ENCODE measurements at regions not wholly inside any gene's neighbourhood (a gene's known extent, or its start where the extent isn't known, plus 50 kb on each side); places are given as distances from the start of the nearest gene placed in this dataset.
A peak's percentile ranks its signal among the peaks of the same experiment; 100 is the strongest.

DNA sequence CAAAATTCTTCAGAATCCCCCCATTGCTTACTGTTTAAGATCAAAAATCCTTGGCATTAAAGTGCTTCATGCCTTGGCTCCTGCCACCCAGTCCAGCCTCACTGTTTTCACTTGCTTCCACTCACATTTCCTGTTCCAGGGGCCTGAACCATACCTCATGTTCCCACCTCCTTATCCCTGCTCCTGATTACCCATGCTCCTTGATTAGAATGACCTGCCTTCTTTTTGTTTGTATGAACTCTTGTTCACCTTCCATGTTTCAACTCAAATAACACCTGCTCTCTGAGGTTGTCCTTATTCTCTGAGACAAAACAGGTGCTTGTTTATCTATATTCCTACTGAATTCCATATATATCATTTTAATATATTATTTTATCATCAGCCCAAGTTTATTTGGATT, 77.1 kb upstream of the VSTM2A start:
- POLR2A ChIA-PET = no interaction called here
- Histone ChIP-seq H3K4me3 (no peak overlapping the region), H3K27ac (no peak overlapping the region), H3K4me1 (no peaks in the 10 kb centered on the region), H3K9me3 (no peaks in the 10 kb centered on the region), H3K4me2 (no peak overlapping the region)
- CTCF ChIA-PET = no interaction called here
- TF ChIP-seq, protein P1, sequence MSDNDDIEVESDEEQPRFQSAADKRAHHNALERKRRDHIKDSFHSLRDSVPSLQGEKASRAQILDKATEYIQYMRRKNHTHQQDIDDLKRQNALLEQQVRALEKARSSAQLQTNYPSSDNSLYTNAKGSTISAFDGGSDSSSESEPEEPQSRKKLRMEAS (IDR thresholded peaks at IDR 0.05) = no peak
- TF ChIP-seq TP53 (CRISPR knock-in tag; IDR thresholded peaks at IDR 0.05) (no peak), KDM1A (IDR thresholded peaks at IDR 0.05; ENCODE audit: low read depth) (no peak), PHF8 (IDR thresholded peaks at IDR 0.05; ENCODE audit: borderline replicate concordance, low read depth) (no peak), RCOR1 (IDR thresholded peaks at IDR 0.05; ENCODE audit: low read depth, low read length) (no peak), RNF2 (IDR thresholded peaks at IDR 0.05; ENCODE audit: borderline replicate concordance, low read depth) (no peak), POLR2A (IDR thresholded peaks at IDR 0.05; ENCODE audit: low read length) (no peak), ZC3H11A (IDR thresholded peaks at IDR 0.05) (no peak), HEYL (CRISPR knock-in tag; IDR thresholded peaks at IDR 0.05) (no peak)
- DNase-seq (ENCODE audit: low read depth in 1 of 2, low spot score in 1 of 2) (no peak), FAIRE-seq (no peak), ATAC-seq (no peak)

DNA sequence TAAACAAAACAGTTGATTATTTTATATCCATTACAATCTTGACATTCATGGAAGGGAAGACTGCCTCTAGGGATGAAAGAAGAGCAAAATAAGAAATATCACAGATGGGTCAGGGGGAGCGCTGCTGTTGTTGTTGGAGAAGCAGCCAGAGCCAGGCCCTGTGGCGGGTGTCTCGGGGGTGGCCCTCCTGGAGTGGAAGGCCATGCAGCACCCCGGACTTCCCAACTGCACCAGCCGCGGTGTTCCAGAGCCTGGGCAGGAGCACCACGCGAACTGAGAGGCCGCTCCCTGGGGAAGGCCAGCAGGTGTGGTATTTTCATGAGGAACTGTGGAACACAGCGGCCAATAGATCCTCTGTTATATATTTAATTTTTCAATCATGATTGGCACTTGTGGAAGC, 72.4 kb upstream of the VSTM2A start:
- Histone ChIP-seq H3K4me1 (no peaks in the 10 kb centered on the region), H3K9me3 (no peaks in the 10 kb centered on the region), H3K4me3 (no peak overlapping the region), H3K4me2 (no peak overlapping the region), H3K27ac (no peak overlapping the region)
- no peak for DNase-seq (ENCODE audit: low read depth in 1 of 2, low spot score in 1 of 2)
- FAIRE-seq = no peak
- 20% methylated on average over 9 of the region's 10 CpGs for WGBS (ENCODE audit: missing lambda C conversion rate)
- CTCF ChIA-PET = no interaction called here
- ATAC-seq = no peak
- TF ChIP-seq, protein P2, sequence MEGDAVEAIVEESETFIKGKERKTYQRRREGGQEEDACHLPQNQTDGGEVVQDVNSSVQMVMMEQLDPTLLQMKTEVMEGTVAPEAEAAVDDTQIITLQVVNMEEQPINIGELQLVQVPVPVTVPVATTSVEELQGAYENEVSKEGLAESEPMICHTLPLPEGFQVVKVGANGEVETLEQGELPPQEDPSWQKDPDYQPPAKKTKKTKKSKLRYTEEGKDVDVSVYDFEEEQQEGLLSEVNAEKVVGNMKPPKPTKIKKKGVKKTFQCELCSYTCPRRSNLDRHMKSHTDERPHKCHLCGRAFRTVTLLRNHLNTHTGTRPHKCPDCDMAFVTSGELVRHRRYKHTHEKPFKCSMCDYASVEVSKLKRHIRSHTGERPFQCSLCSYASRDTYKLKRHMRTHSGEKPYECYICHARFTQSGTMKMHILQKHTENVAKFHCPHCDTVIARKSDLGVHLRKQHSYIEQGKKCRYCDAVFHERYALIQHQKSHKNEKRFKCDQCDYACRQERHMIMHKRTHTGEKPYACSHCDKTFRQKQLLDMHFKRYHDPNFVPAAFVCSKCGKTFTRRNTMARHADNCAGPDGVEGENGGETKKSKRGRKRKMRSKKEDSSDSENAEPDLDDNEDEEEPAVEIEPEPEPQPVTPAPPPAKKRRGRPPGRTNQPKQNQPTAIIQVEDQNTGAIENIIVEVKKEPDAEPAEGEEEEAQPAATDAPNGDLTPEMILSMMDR (IDR thresholded peaks at IDR 0.05) = no peak
- TF ChIP-seq ZC3H11A (IDR thresholded peaks at IDR 0.05) = no peak
- no peak for TF ChIP-seq CBX2 (IDR thresholded peaks at IDR 0.05; ENCODE audit: borderline replicate concordance, low read depth)
- TF ChIP-seq EHMT2 (IDR thresholded peaks at IDR 0.05; ENCODE audit: low read depth) = no peak
- no peak for TF ChIP-seq NFE2L2 (conservative IDR thresholded peaks at IDR 0.05; ENCODE audit: low read length)
- no peak for TF ChIP-seq CHD4 (IDR thresholded peaks at IDR 0.05; ENCODE audit: borderline replicate concordance)
- no peak for TF ChIP-seq ZFP36 (IDR thresholded peaks at IDR 0.05; ENCODE audit: borderline replicate concordance, partially characterized antibody)
- no peak for TF ChIP-seq JUNB (IDR thresholded peaks at IDR 0.05)
- POLR2A ChIA-PET = no interaction called here

DNA sequence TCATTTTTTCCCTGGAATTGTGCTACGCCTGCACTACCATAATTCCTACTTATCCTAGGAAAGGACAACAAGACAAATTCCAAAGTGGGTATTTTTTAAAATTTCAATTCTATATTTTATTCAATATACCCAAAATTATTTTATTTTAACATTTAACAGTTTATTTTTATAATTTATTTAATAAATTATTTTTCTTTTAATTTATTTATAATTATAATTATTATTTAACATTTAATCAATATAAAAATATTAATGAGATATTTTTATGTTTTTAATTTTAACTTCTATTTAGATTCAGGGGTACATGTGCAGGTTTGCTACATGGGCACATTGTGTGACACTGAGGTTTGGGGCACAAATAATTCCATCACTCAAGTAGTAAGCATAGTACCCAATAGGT, 65.6 kb upstream of the VSTM2A start:
- no peak for FAIRE-seq
- CTCF ChIA-PET = no interaction called here
- Histone ChIP-seq H3K4me1 (no peaks in the 10 kb centered on the region), H3K27ac (no peak overlapping the region), H3K4me3 (no peak overlapping the region), H3K4me2 (no peak overlapping the region), H3K9me3 (no peaks in the 10 kb centered on the region)
- POLR2A ChIA-PET = no interaction called here
- WGBS (ENCODE audit: missing lambda C conversion rate) = 9% methylated on average over 1 of the region's 1 CpG
- no peak for TF ChIP-seq CHD2 (IDR thresholded peaks at IDR 0.05; ENCODE audit: low read length, partially characterized antibody)
- TF ChIP-seq POLR2A (IDR thresholded peaks at IDR 0.05; ENCODE audit: low read length) = no peak
- TF ChIP-seq JUN (IDR thresholded peaks at IDR 0.05) = no peak
- no peak for TF ChIP-seq MAZ (IDR thresholded peaks at IDR 0.05; ENCODE audit: borderline replicate concordance, low read depth, low read length)
- TF ChIP-seq NR3C1 (IDR thresholded peaks at IDR 0.05) = no peak
- no peak for TF ChIP-seq TP53 (CRISPR knock-in tag; IDR thresholded peaks at IDR 0.05)
- TF ChIP-seq HOXA7 (CRISPR knock-in tag; IDR thresholded peaks at IDR 0.05) = no peak
- TF ChIP-seq HDAC2 (IDR thresholded peaks at IDR 0.05) = no peak
- DNase-seq (ENCODE audit: low read depth in 1 of 2, low spot score in 1 of 2) = no peak
- ATAC-seq = no peak

DNA sequence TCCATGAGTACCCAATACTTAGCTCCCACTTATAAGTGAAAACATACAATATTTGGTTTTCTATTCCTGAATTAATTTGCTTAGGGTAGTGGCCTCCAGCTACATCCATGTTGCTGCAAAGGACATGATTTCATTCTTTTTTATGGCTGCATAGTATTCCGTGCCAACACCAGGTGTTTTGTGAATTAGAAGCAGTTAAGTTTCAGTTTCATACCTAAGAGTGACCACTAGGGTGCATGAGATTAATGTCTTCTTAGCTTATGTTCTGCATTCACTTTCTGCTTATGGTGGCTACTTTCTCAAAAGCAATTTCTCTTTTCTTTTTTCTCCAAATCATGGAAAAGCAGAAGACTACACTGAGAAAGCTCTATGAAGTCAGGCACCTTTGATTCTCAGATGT, 65.1 kb upstream of the VSTM2A start:
- POLR2A ChIA-PET = no interaction called here
- no peak for FAIRE-seq
- CTCF ChIA-PET = no interaction called here

More for the DNA sequence above, 65.1 kb upstream of the VSTM2A start:
- DNase-seq (ENCODE audit: low read depth in 1 of 2, low spot score in 1 of 2) (peak in 1 of 2 experiments; percentile 4), ATAC-seq (no peak)
- Histone ChIP-seq H3K27ac (no peak overlapping the region), H3K4me2 (no peak overlapping the region), H3K9me3 (no peaks in the 10 kb centered on the region), H3K4me1 (no peaks in the 10 kb centered on the region), H3K4me3 (no peak overlapping the region)
- TF ChIP-seq CHD2 (IDR thresholded peaks at IDR 0.05; ENCODE audit: low read length, partially characterized antibody) (no peak), NFE2L2 (conservative IDR thresholded peaks at IDR 0.05; ENCODE audit: low read length) (no peak), RFX5 (IDR thresholded peaks at IDR 0.05) (no peak), POLR2AphosphoS2 (conservative IDR thresholded peaks at IDR 0.05; ENCODE audit: low read length) (no peak), KDM1A (IDR thresholded peaks at IDR 0.05; ENCODE audit: low read depth) (no peak), PHF8 (IDR thresholded peaks at IDR 0.05; ENCODE audit: borderline replicate concordance, low read depth) (no peak), MAZ (IDR thresholded peaks at IDR 0.05; ENCODE audit: borderline replicate concordance, low read depth, low read length) (no peak)
- TF ChIP-seq, protein P3, sequence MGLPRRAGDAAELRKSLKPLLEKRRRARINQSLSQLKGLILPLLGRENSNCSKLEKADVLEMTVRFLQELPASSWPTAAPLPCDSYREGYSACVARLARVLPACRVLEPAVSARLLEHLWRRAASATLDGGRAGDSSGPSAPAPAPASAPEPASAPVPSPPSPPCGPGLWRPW (IDR thresholded peaks at IDR 0.05) = no peak
- TF ChIP-seq, protein P4, sequence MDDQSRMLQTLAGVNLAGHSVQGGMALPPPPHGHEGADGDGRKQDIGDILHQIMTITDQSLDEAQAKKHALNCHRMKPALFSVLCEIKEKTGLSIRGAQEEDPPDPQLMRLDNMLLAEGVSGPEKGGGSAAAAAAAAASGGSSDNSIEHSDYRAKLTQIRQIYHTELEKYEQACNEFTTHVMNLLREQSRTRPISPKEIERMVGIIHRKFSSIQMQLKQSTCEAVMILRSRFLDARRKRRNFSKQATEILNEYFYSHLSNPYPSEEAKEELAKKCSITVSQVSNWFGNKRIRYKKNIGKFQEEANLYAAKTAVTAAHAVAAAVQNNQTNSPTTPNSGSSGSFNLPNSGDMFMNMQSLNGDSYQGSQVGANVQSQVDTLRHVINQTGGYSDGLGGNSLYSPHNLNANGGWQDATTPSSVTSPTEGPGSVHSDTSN (IDR thresholded peaks at IDR 0.05) = no peak
- TF ChIP-seq, protein P5, sequence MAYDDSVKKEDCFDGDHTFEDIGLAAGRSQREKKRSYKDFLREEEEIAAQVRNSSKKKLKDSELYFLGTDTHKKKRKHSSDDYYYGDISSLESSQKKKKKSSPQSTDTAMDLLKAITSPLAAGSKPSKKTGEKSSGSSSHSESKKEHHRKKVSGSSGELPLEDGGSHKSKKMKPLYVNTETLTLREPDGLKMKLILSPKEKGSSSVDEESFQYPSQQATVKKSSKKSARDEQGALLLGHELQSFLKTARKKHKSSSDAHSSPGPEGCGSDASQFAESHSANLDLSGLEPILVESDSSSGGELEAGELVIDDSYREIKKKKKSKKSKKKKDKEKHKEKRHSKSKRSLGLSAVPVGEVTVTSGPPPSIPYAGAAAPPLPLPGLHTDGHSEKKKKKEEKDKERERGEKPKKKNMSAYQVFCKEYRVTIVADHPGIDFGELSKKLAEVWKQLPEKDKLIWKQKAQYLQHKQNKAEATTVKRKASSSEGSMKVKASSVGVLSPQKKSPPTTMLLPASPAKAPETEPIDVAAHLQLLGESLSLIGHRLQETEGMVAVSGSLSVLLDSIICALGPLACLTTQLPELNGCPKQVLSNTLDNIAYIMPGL (CRISPR knock-in tag; IDR thresholded peaks at IDR 0.05; ENCODE audit: borderline replicate concordance) = no peak
- 29% methylated on average over 1 of the region's 1 CpG for WGBS (ENCODE audit: missing lambda C conversion rate)
